Keratinocyte (primary cell): ENCODE measurements at regions not wholly inside any gene's neighbourhood (a gene's known extent, or its start where the extent isn't known, plus 50 kb on each side); places are given as distances from the start of the nearest gene placed in this dataset.

Experiments
- DNase-seq: peaks from one replicate; pipeline ENCODE4 v3.0.0-alpha.2; 2011; ENCODE audit warnings: low read depth, missing footprints, low spot score
- FAIRE-seq: peaks from 2 replicates; lab custom pipeline; 2011; peaks lifted over from hg19 to GRCh38; lab: Jason Lieb, UNC
- H2AFZ ChIP-seq: 2 replicates; pipeline ENCODE4 v1.6.0; 2012; ENCODE audit warnings: low read length, control low read depth, inconsistent platforms; ENCODE audit not compliant: control insufficient read depth
- H3K27ac ChIP-seq: 2 replicates; pipeline ENCODE4 v1.5.1; 2011; ENCODE audit warnings: low read length; ENCODE audit not compliant: control insufficient read depth, insufficient read depth
- H3K27me3 ChIP-seq: 3 replicates; pipeline ENCODE4 v1.6.0; 2011; ENCODE audit warnings: low read length; ENCODE audit not compliant: control insufficient read depth, insufficient read depth; ENCODE audit errors: extremely low read depth
- H3K36me3 ChIP-seq, 2 experiments: 2 replicates in 1 of 2; 3 replicates in 1 of 2; pipeline ENCODE4 v1.5.1; 2011; ENCODE audit warnings: low read length in 2 of 2, mild to moderate bottlenecking in 1 of 2; ENCODE audit not compliant: control insufficient read depth in 2 of 2, insufficient read depth in 2 of 2; ENCODE audit errors: extremely low read depth in 1 of 2
- H3K4me1 ChIP-seq: 3 replicates; pipeline ENCODE4 v1.5.1; 2011; ENCODE audit warnings: low read length; ENCODE audit not compliant: control insufficient read depth, insufficient read depth; ENCODE audit errors: extremely low read depth
- H3K4me2 ChIP-seq: 3 replicates; pipeline ENCODE4 v1.6.0; 2011; ENCODE audit warnings: low read depth, low read length; ENCODE audit not compliant: control insufficient read depth, insufficient read depth; ENCODE audit errors: extremely low read depth
- H3K4me3 ChIP-seq, 3 experiments: fragments of 200-600 bp in 1 of 3; sonication (generic) in 1 of 3; 2 replicates in 2 of 3; 3 replicates in 1 of 3; pipeline ENCODE4 v1.5.1; 2011 to 2016; ENCODE audit warnings: low read length in 3 of 3, mild to moderate bottlenecking in 3 of 3, control low read depth in 2 of 3, inconsistent platforms in 1 of 3, low read depth in 1 of 3, mixed read lengths in 1 of 3, mixed run types in 1 of 3, moderate library complexity in 1 of 3; ENCODE audit not compliant: control insufficient read depth in 2 of 3, insufficient read depth in 2 of 3; ENCODE audit errors: extremely low read depth in 1 of 3
- H3K79me2 ChIP-seq: 2 replicates; pipeline ENCODE4 v1.6.0; 2012; ENCODE audit warnings: low read length; ENCODE audit not compliant: control insufficient read depth, insufficient read depth
- H3K9ac ChIP-seq: 3 replicates; pipeline ENCODE4 v1.6.0; 2011; ENCODE audit warnings: low read length; ENCODE audit not compliant: control insufficient read depth, insufficient read depth; ENCODE audit errors: extremely low read depth
- H3K9me1 ChIP-seq: 3 replicates; pipeline ENCODE4 v1.6.0; 2011; ENCODE audit warnings: low read length; ENCODE audit not compliant: control insufficient read depth, insufficient read depth; ENCODE audit errors: extremely low read depth
- H3K9me3 ChIP-seq: 2 replicates; pipeline ENCODE4 v1.5.1; 2012; ENCODE audit warnings: low read depth, low read length; ENCODE audit not compliant: control insufficient read depth
- H4K20me1 ChIP-seq: 3 replicates; pipeline ENCODE4 v1.6.0; 2011; ENCODE audit warnings: low read length; ENCODE audit not compliant: control insufficient read depth, insufficient read depth; ENCODE audit errors: extremely low read depth
- EZH2 ChIP-seq: IDR thresholded peaks from one replicate; pipeline ENCODE4 v1.6.1; 2012; ENCODE audit warnings: inconsistent platforms, mild to moderate bottlenecking, low read length, moderate library complexity
- dilution Hi-C: fragments of 300-500 bp; cut with MboI; formaldehyde crosslinking; loops from one replicate; pipeline ENCODE4 v1.7.0; 2020; ENCODE audit warnings: low sequenced_read_pairs; ENCODE audit not compliant: extremely low pct_ligation_motif_present
- TF ChIP-seq, protein P1 (sequence below), 3 experiments: IDR thresholded peaks in 1 of 3; conservative IDR thresholded peaks in 1 of 3; optimal IDR thresholded peaks in 1 of 3; 2 replicates in 2 of 3; 3 replicates in 1 of 3; pipeline versions ENCODE3 to v1.5.1; 2011; ENCODE audit warnings: low read length in 3 of 3, mild to moderate bottlenecking in 3 of 3, moderate library complexity in 2 of 3, control low read depth in 1 of 3, inconsistent platforms in 1 of 3; ENCODE audit not compliant: insufficient read depth in 2 of 3; ENCODE audit errors: extremely low read depth in 1 of 3

DNA sequence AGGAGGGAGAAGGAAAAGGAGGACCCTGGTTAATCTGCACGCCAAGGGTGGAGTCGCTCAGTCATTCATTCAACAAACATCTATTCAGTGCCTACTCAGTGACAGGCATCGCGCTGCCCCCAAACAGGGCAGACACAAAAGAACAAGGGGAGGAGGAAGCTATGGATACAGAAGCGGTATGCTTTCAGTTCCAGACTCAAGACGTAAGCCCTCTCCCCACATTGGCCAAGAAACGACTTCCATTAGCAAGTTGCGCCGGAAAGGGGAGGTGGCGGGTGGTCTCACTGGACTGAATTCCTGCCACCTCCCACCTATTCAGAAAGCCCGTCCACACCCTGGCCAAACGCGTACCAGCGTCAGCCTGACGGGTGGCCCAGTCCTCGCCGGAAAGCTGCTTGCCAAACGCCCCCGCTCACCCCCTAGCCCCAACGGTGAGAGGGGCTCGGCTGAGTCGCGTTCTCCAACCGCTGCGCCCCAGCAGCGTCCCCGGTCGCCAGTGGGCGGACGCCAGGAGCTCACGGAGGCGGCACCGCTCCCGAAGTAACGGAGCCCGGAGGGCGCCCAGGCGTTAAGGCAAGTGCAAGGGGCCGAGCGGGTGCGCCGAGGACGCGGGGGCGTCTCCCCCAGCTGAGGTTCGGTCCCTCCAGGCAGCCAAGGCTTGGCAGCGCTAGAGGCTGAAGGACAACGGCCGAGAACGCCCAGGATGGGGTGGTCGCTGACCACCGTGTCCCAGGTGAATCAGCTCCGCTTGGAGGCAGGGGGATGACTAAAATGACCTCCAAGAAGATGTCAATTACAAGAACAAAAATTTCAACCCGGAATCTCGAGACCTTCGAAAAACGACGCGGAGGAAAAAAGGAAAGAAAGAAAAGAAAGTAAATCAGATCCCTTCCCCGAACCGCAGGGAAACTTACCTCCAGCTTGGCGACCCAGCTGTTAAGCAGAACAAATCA is 470.7 kb downstream of the SOX9 start:
- H3K9ac ChIP-seq = peak overlapping the region; percentile 82
- no peaks in the 10 kb centered on the region for H3K9me1 ChIP-seq
- H4K20me1 ChIP-seq = no peaks in the 10 kb centered on the region
- TF ChIP-seq, protein P1, sequence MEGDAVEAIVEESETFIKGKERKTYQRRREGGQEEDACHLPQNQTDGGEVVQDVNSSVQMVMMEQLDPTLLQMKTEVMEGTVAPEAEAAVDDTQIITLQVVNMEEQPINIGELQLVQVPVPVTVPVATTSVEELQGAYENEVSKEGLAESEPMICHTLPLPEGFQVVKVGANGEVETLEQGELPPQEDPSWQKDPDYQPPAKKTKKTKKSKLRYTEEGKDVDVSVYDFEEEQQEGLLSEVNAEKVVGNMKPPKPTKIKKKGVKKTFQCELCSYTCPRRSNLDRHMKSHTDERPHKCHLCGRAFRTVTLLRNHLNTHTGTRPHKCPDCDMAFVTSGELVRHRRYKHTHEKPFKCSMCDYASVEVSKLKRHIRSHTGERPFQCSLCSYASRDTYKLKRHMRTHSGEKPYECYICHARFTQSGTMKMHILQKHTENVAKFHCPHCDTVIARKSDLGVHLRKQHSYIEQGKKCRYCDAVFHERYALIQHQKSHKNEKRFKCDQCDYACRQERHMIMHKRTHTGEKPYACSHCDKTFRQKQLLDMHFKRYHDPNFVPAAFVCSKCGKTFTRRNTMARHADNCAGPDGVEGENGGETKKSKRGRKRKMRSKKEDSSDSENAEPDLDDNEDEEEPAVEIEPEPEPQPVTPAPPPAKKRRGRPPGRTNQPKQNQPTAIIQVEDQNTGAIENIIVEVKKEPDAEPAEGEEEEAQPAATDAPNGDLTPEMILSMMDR (optimal IDR thresholded peaks at IDR 0.05 in 1 of 3, IDR thresholded peaks at IDR 0.05 in 1 of 3, conservative IDR thresholded peaks at IDR 0.05 in 1 of 3; ENCODE audit: extremely low read depth in 1 of 3, insufficient read depth in 2 of 3, low read length in 3 of 3) = no peak
- TF ChIP-seq EZH2 = no peak
- peak overlapping the region; percentile 97 for H3K27ac ChIP-seq
- dilution Hi-C loops = no loop called here
- peak overlapping the region; percentile 79 for H3K4me2 ChIP-seq
- H3K4me1 ChIP-seq = peaks cover 27% of the 10 kb centered on the region
- H3K9me3 ChIP-seq = no peaks in the 10 kb centered on the region
- H2AFZ ChIP-seq = no peak overlapping the region
- no peaks in the 10 kb centered on the region for H3K36me3 ChIP-seq
- DNase-seq (no peak), FAIRE-seq (peak; percentile 60)
- peak overlapping the region; percentile 81 to 91 (median 86) for H3K4me3 ChIP-seq
- H3K79me2 ChIP-seq = peaks cover 54% of the 10 kb centered on the region
- H3K27me3 ChIP-seq = no peaks in the 10 kb centered on the region

DNA sequence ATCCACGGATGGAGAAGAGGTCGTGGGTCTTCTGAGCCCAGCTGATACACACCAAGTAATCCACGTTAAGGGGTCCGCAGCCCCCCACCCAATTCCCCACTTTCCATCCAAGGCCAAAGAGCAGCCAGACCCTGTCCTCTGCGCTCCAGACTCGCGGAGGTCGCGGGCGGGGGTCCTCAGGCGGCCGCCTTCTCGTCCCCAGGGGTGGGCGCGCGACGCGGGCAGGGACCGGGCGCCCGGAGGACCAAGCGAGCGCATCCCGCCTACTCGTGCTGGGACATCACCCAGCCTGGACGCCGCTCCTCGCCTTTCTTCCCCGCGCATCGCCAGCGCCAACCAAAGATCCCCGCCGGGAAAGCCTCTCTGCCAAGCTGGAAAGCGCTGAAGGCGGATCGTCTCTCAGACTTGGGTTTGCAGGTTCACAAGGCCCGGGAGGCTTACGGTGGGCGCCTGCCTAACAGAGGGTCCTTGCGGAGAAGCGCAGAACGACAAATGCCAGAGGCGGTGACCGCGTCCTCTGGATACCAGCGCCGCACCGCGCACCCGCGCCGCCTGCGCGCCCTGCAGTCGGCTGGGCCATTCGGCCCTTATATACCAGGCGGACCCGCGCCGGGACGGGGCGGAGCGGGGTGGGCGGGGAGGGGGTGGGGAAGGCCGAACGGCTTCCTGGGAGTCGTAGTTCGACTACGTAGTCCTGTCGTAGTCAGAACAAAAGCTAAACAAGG is 471.6 kb downstream of the SOX9 start:
- Histone ChIP-seq H2AFZ (no peak overlapping the region), H3K9ac (peak overlapping the region; percentile 82), H3K27me3 (no peaks in the 10 kb centered on the region), H3K36me3 (no peaks in the 10 kb centered on the region), H3K79me2 (peaks cover 46% of the 10 kb centered on the region), H3K4me3 (peak overlapping the region; percentile 81 to 91 (median 86)), H3K9me1 (no peaks in the 10 kb centered on the region), H3K4me1 (peaks cover 19% of the 10 kb centered on the region), H3K4me2 (peak overlapping the region; percentile 44), H3K9me3 (no peaks in the 10 kb centered on the region), H3K27ac (peak overlapping the region; percentile 97), H4K20me1 (no peaks in the 10 kb centered on the region)
- dilution Hi-C loops = no loop called here
- DNase-seq (no peak), FAIRE-seq (peak; percentile 17)
- TF ChIP-seq, protein P1 (optimal IDR thresholded peaks at IDR 0.05 in 1 of 3, IDR thresholded peaks at IDR 0.05 in 1 of 3, conservative IDR thresholded peaks at IDR 0.05 in 1 of 3; ENCODE audit: extremely low read depth in 1 of 3, insufficient read depth in 2 of 3, low read length in 3 of 3) = no peak
- no peak for TF ChIP-seq EZH2
